K562 (cell line): ENCODE measurements at regions not wholly inside any gene's neighbourhood (a gene's known extent, or its start where the extent isn't known, plus 50 kb on each side); places are given as distances from the start of the nearest gene placed in this dataset.

Experiments used
- ATAC-seq: fragments of 200-7000 bp; cut with Tn5 transposase; 3 replicates; pipeline ENCODE4 v1.9.1; 2020; ENCODE audit warnings: moderate library complexity
- BruUV-seq: library from RNA; stranded (reverse); fragments of 400-500 nt; replicated peaks from 2 replicates; lab custom pipeline; 2021; lab: Mats Ljungman, UMichigan
- CTCF ChIA-PET: fragments of 300-600 bp; formaldehyde crosslinking; extraction: SDS; loops from one replicate; lab custom pipeline; 2021; ENCODE audit warnings: low intra/inter-chr PET ratio; lab: Yijun Ruan, JAX
- POLR2A ChIA-PET: fragments of 300-600, 350-650 bp; sonication (Branson Sonifier 250); formaldehyde crosslinking; extraction: SDS; loops from one replicate; lab custom pipeline; 2021; ENCODE audit warnings: antibody characterized with exemption, inconsistent platforms; lab: Yijun Ruan, JAX
- DNase-seq, 4 experiments: peaks; one replicate each; pipeline versions ENCODE4 v3.0.0 to v3.0.0-alpha.2; 2011 to 2018; ENCODE audit warnings: low spot score in 3 of 4, mixed read lengths in 3 of 4; ENCODE audit errors: extremely low read depth in 1 of 4
- FAIRE-seq: peaks from 2 replicates; lab custom pipeline; 2011; peaks lifted over from hg19 to GRCh38; lab: Jason Lieb, UNC
- H2AFZ ChIP-seq: 2 replicates; pipeline ENCODE4 v1.6.0; 2011; ENCODE audit warnings: low read depth, low read length, control low read depth, inconsistent platforms
- H3K27ac ChIP-seq: fragments of 200-600 bp; 3 replicates; pipeline ENCODE4 v1.8.0; 2011; ENCODE audit warnings: low read depth, mild to moderate bottlenecking, control low read depth, inconsistent platforms, low read length, moderate library complexity, mixed read lengths; ENCODE audit errors: extremely low read depth
- H3K27me3 ChIP-seq, 2 experiments: fragments of 300-600 bp in 1 of 2; 2 replicates in 1 of 2; 3 replicates in 1 of 2; pipeline versions ENCODE4 v1.6.0 to v1.8.0; 2011; ENCODE audit warnings: inconsistent platforms in 2 of 2, low read length in 2 of 2, mild to moderate bottlenecking in 1 of 2, mixed read lengths in 1 of 2, moderate library complexity in 1 of 2; ENCODE audit not compliant: control insufficient read depth in 2 of 2, insufficient read depth in 2 of 2
- H3K36me3 ChIP-seq: fragments of 300-600 bp; 3 replicates; pipeline ENCODE4 v1.8.0; 2011; ENCODE audit warnings: mild to moderate bottlenecking, low read length, inconsistent platforms; ENCODE audit not compliant: control insufficient read depth, insufficient read depth
- H3K4me1 ChIP-seq, 2 experiments: fragments of 200-600 bp in 1 of 2; replicated peaks in 1 of 2; 2 replicates in 1 of 2; 3 replicates in 1 of 2; pipeline versions ENCODE4 v1.5.1 to v1.8.0; 2011; ENCODE audit warnings: inconsistent platforms in 2 of 2, low read length in 2 of 2, mild to moderate bottlenecking in 1 of 2, mixed read lengths in 1 of 2, moderate library complexity in 1 of 2; ENCODE audit not compliant: control insufficient read depth in 2 of 2, insufficient read depth in 2 of 2
- H3K4me2 ChIP-seq: 2 replicates; pipeline ENCODE4 v1.6.1; 2011; ENCODE audit warnings: low read length, control low read depth, inconsistent platforms, mixed read lengths; ENCODE audit not compliant: insufficient read depth
- H3K4me3 ChIP-seq: fragments of 200-600 bp; sonication (generic), shearing (Covaris generic); 2 replicates; pipeline ENCODE4 v1.5.1; 2016; ENCODE audit warnings: control low read depth, inconsistent platforms
- H3K79me2 ChIP-seq: fragments of 200-600 bp; 3 replicates; pipeline ENCODE4 v1.8.0; 2011; ENCODE audit warnings: low read length, inconsistent platforms; ENCODE audit not compliant: control insufficient read depth, insufficient read depth
- H3K9ac ChIP-seq, 2 experiments: 2 replicates each; pipeline versions ENCODE4 v1.6.0 to v1.6.1; 2011; ENCODE audit warnings: low read depth in 2 of 2, low read length in 2 of 2, control low read depth in 1 of 2, inconsistent platforms in 1 of 2, mild to moderate bottlenecking in 1 of 2, mixed read lengths in 1 of 2; ENCODE audit not compliant: insufficient read depth in 1 of 2
- H3K9me1 ChIP-seq: one replicate; pipeline ENCODE4 v1.6.0; 2011; ENCODE audit warnings: inconsistent platforms, mild to moderate bottlenecking, low read length, moderate library complexity; ENCODE audit not compliant: control insufficient read depth, insufficient read depth
- H3K9me3 ChIP-seq: replicated peaks from 2 replicates; pipeline ENCODE4 v1.5.1; 2011; ENCODE audit warnings: low read depth, low read length, inconsistent platforms; ENCODE audit not compliant: control insufficient read depth, insufficient read depth
- H4K20me1 ChIP-seq: replicated peaks from 2 replicates; pipeline ENCODE4 v1.6.1; 2011; ENCODE audit warnings: low read length, inconsistent platforms, mixed read lengths; ENCODE audit not compliant: control insufficient read depth, insufficient read depth
- KDM4B ChIP-seq, 2 experiments: fragments of 450-650 bp in 1 of 2; sonication (generic) in 1 of 2; IDR thresholded peaks; 2 replicates each; pipeline ENCODE4 v1.6.1; 2016 to 2017; ENCODE audit warnings: borderline replicate concordance in 2 of 2, antibody characterized with exemption in 1 of 2, low read depth in 1 of 2, mild to moderate bottlenecking in 1 of 2
- NCOA2 ChIP-seq, 2 experiments: fragments of 450-650 bp; IDR thresholded peaks; 2 replicates each; pipeline ENCODE4 v1.6.1; 2018; ENCODE audit warnings: mild to moderate bottlenecking in 2 of 2, moderate library complexity in 1 of 2; ENCODE audit not compliant: partially characterized antibody in 2 of 2
- RBM14 ChIP-seq: fragments of 200-400 bp; formaldehyde crosslinking; IDR thresholded peaks from 2 replicates; pipeline ENCODE4 v1.6.1; 2018; ENCODE audit warnings: low read depth, mild to moderate bottlenecking, low read length, moderate library complexity, borderline replicate concordance; ENCODE audit not compliant: insufficient read depth
- THRB ChIP-seq: fragments of 450-650 bp; formaldehyde crosslinking; conservative IDR thresholded peaks from 2 replicates; pipeline ENCODE4 v1.4.0; 2022; ENCODE audit warnings: mild to moderate bottlenecking, missing genetic modification characterization
- ZNF3 ChIP-seq: fragments of 250-450 bp; sonication (Bioruptor Pico); IDR thresholded peaks from 2 replicates; pipeline ENCODE4 v1.5.0; 2021; ENCODE audit warnings: mild to moderate bottlenecking, moderate library complexity
- ZNF551 ChIP-seq: fragments of 250-450 bp; sonication (Bioruptor Pico); IDR thresholded peaks from 2 replicates; pipeline ENCODE4 v1.5.0; 2021; ENCODE audit warnings: mild to moderate bottlenecking, moderate library complexity
- in situ Hi-C: fragments of 300-500 bp; cut with MboI; formaldehyde crosslinking; loops from 4 replicates; pipeline ENCODE4 v1.15.0; 2018; ENCODE audit warnings: inconsistent platforms, mixed read lengths
- intact Hi-C: fragments of 100-400 bp; cut with micrococcal nuclease; formaldehyde crosslinking; loops from 2 replicates; pipeline ENCODE4 v1.14.2; 2022

- POLR2A ChIA-PET: no interaction called here
- no peak overlapping the region for H3K27ac ChIP-seq
- intact Hi-C loops: no loop called here
Measured at GRCh38 chr13:76823969-76824368, 62.2 kb downstream of the KCTD12 start.

More at GRCh38 chr13:76823969-76824368, 62.2 kb downstream of the KCTD12 start:
- H3K9ac ChIP-seq: no peak overlapping the region
- no peak for FAIRE-seq
- H3K79me2 ChIP-seq: no peaks in the 10 kb centered on the region
- CTCF ChIA-PET: no interaction called here
- no TSS peak for BruUV-seq
- no peaks in the 10 kb centered on the region for H4K20me1 ChIP-seq
- H3K9me3 ChIP-seq: no peaks in the 10 kb centered on the region
- H2AFZ ChIP-seq: no peak overlapping the region
- in situ Hi-C loops: no loop called here
- DNase-seq: no peak
- no peaks in the 10 kb centered on the region for H3K36me3 ChIP-seq
- no peaks in the 10 kb centered on the region for H3K27me3 ChIP-seq
- no peaks in the 10 kb centered on the region for H3K9me1 ChIP-seq
- H3K4me1 ChIP-seq: no peaks in the 10 kb centered on the region
- TF ChIP-seq KDM4B (IDR thresholded peaks at IDR 0.05; ENCODE audit: borderline replicate concordance in 2 of 2, low read depth in 1 of 2): no peak
- TF ChIP-seq NCOA2 (IDR thresholded peaks at IDR 0.05; ENCODE audit: partially characterized antibody in 2 of 2): no peak
- no peak for TF ChIP-seq ZNF551 (CRISPR knock-in tag)
- TF ChIP-seq ZNF3: no peak
- TF ChIP-seq RBM14: no peak
- no peak for TF ChIP-seq THRB (CRISPR knock-in tag)
- TF ChIP-seq, all 486 proteins: peak for 0
- H3K4me2 ChIP-seq: no peak overlapping the region
- H3K4me3 ChIP-seq: no peak overlapping the region
- no peak for ATAC-seq
